ENCODE measurements at regions not wholly inside any gene's neighbourhood (a gene's known extent, or its start where the extent isn't known, plus 50 kb on each side); places are given as distances from the start of the nearest gene placed in this dataset.

- TF ChIP-seq CTCF (IDR thresholded peaks at IDR 0.05): no peak
- no peaks in the 10 kb centered on the region for H3K27me3 ChIP-seq (replicated peaks; ENCODE audit: insufficient read depth)
- peaks cover 0 to 11% of the 10 kb centered on the region in 2 donors for H3K4me1 ChIP-seq (ENCODE audit: control insufficient read depth in 1 of 2, low read depth in 2 of 2)
- DNase-seq (ENCODE audit: low spot score) (no peak), ATAC-seq (ENCODE audit: insufficient number of reproducible peaks, low FRiP score, low read depth) (no peak)
- no peaks in the 10 kb centered on the region for H3K36me3 ChIP-seq
- no peak overlapping the region for H3K4me3 ChIP-seq
- no peak overlapping the region for H3K27ac ChIP-seq
- no peaks in the 10 kb centered on the region for H3K9me3 ChIP-seq
These were observed 67.6 kb downstream of the SOWAHC start for GRCh38 chr2:109681633-109682380.

- H3K27me3 ChIP-seq (replicated peaks; ENCODE audit: insufficient read depth): no peaks in the 10 kb centered on the region
- no peak for DNase-seq (ENCODE audit: low spot score)
- no peak for ATAC-seq (ENCODE audit: insufficient number of reproducible peaks, low FRiP score, low read depth)
- peaks cover 0 to 11% of the 10 kb centered on the region in 2 donors for H3K4me1 ChIP-seq (ENCODE audit: control insufficient read depth in 1 of 2, low read depth in 2 of 2)
- H3K27ac ChIP-seq: peak overlapping the region; percentile 28 to 37
- no peaks in the 10 kb centered on the region for H3K9me3 ChIP-seq
- H3K36me3 ChIP-seq: no peaks in the 10 kb centered on the region
- no peak for TF ChIP-seq CTCF (IDR thresholded peaks at IDR 0.05)
- no peak overlapping the region for H3K4me3 ChIP-seq
These were observed 69.3 kb downstream of the SOWAHC start for GRCh38 chr2:109683452-109683851.

- ATAC-seq (ENCODE audit: insufficient number of reproducible peaks, low FRiP score, low read depth) (no peak), DNase-seq (ENCODE audit: low spot score) (no peak)
- TF ChIP-seq CTCF (IDR thresholded peaks at IDR 0.05): no peak
- H3K4me1 ChIP-seq (ENCODE audit: control insufficient read depth in 1 of 2, low read depth in 2 of 2): peaks cover 6 to 25% of the 10 kb centered on the region in 2 donors
- H3K9me3 ChIP-seq: no peaks in the 10 kb centered on the region
- no peaks in the 10 kb centered on the region for H3K27me3 ChIP-seq (replicated peaks; ENCODE audit: insufficient read depth)
- no peaks in the 10 kb centered on the region for H3K36me3 ChIP-seq
- no peak overlapping the region for H3K4me3 ChIP-seq
- no peak overlapping the region for H3K27ac ChIP-seq
These were observed 71.3 kb downstream of the SOWAHC start for GRCh38 chr2:109685453-109685852.

- Histone ChIP-seq H3K27me3 (replicated peaks; ENCODE audit: insufficient read depth) (no peaks in the 10 kb centered on the region), H3K9me3 (no peaks in the 10 kb centered on the region), H3K4me1 (ENCODE audit: control insufficient read depth in 1 of 2, low read depth in 2 of 2) (peaks cover 13 to 40% of the 10 kb centered on the region in 2 donors), H3K4me3 (no peak overlapping the region), H3K27ac (no peak overlapping the region), H3K36me3 (no peaks in the 10 kb centered on the region)
- TF ChIP-seq CTCF (IDR thresholded peaks at IDR 0.05): no peak
- DNase-seq (ENCODE audit: low spot score): no peak
- no peak for ATAC-seq (ENCODE audit: insufficient number of reproducible peaks, low FRiP score, low read depth)
These were observed 72.8 kb downstream of the SOWAHC start for GRCh38 chr2:109686921-109687320.

GRCh38 chr2:109689182-109689930 lies 75.2 kb downstream of the SOWAHC start:
- peaks cover 19 to 53% of the 10 kb centered on the region in 2 donors for H3K4me1 ChIP-seq (ENCODE audit: control insufficient read depth in 1 of 2, low read depth in 2 of 2)
- H3K36me3 ChIP-seq: no peaks in the 10 kb centered on the region
- ATAC-seq (ENCODE audit: insufficient number of reproducible peaks, low FRiP score, low read depth) (no peak), DNase-seq (ENCODE audit: low spot score) (no peak)
- no peaks in the 10 kb centered on the region for H3K27me3 ChIP-seq (replicated peaks; ENCODE audit: insufficient read depth)
- H3K4me3 ChIP-seq: no peak overlapping the region
- H3K9me3 ChIP-seq: no peaks in the 10 kb centered on the region
- TF ChIP-seq CTCF (IDR thresholded peaks at IDR 0.05): no peak
- peak overlapping the region in 1 of 2 donors; percentile 86 for H3K27ac ChIP-seq
